GM23338 (cell line): ENCODE measurements at regions not wholly inside any gene's neighbourhood (a gene's known extent, or its start where the extent isn't known, plus 50 kb on each side); places are given as distances from the start of the nearest gene placed in this dataset.

ENCODE experiments used
- EZH2 ChIP-seq: fragments of 200-600 bp; sonication (generic); IDR thresholded peaks from one replicate; pipeline ENCODE4 v1.8.0; 2017; ENCODE audit warnings: antibody characterized with exemption, mild to moderate bottlenecking, low read depth; ENCODE audit not compliant: unreplicated experiment
- POLR2AphosphoS5 ChIP-seq: IDR thresholded peaks from 2 replicates; pipeline ENCODE4 v1.6.1; 2016; ENCODE audit warnings: antibody characterized with exemption, low read depth
- TF ChIP-seq, protein P1 (sequence below), 2 experiments: fragments of 200-600 bp in 1 of 2; sonication (generic) in 1 of 2; conservative IDR thresholded peaks; 2 replicates each; pipeline versions ENCODE4 v1.5.1 to v1.6.1; 2016 to 2017; ENCODE audit warnings: antibody characterized with exemption in 2 of 2, low read depth in 2 of 2, mild to moderate bottlenecking in 2 of 2, moderate library complexity in 1 of 2

DNA sequence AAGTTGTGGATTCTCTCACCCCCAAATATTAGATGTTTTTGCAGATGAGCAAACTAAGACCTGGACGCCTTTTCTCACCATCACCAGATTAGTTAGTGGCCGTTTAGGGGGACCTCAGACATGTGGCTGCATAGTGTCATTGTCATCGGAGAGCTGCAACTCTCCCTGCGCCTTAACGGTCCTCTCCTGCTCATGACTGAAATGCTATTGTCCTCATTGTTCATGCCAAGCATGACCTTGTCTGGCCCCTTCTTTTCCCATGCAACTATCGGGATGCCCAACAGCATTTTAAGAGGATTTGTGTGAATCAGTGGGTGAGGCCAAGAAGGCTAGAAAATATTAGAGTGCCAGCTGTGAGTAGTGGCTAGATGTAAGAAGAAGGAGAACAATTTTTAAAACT lies 174.2 kb downstream of the SOCS6 start:
- TF ChIP-seq, protein P1, sequence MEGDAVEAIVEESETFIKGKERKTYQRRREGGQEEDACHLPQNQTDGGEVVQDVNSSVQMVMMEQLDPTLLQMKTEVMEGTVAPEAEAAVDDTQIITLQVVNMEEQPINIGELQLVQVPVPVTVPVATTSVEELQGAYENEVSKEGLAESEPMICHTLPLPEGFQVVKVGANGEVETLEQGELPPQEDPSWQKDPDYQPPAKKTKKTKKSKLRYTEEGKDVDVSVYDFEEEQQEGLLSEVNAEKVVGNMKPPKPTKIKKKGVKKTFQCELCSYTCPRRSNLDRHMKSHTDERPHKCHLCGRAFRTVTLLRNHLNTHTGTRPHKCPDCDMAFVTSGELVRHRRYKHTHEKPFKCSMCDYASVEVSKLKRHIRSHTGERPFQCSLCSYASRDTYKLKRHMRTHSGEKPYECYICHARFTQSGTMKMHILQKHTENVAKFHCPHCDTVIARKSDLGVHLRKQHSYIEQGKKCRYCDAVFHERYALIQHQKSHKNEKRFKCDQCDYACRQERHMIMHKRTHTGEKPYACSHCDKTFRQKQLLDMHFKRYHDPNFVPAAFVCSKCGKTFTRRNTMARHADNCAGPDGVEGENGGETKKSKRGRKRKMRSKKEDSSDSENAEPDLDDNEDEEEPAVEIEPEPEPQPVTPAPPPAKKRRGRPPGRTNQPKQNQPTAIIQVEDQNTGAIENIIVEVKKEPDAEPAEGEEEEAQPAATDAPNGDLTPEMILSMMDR (conservative IDR thresholded peaks at IDR 0.05; ENCODE audit: low read depth in 2 of 2): no peak
- no peak for TF ChIP-seq EZH2
- no peak for TF ChIP-seq POLR2AphosphoS5
